GM19463 (cell line): ENCODE measurements at regions not wholly inside any gene's neighbourhood (a gene's known extent, or its start where the extent isn't known, plus 50 kb on each side); places are given as distances from the start of the nearest gene placed in this dataset.
A peak's percentile ranks its signal among the peaks of the same experiment; 100 is the strongest.

Experiments
- ATAC-seq: cut with Tn5 transposase; IDR thresholded peaks from one replicate; pipeline ENCODE4 v1.9.1; 2021; ENCODE audit warnings: mild to moderate bottlenecking, moderate library complexity; ENCODE audit not compliant: unreplicated experiment

DNA sequence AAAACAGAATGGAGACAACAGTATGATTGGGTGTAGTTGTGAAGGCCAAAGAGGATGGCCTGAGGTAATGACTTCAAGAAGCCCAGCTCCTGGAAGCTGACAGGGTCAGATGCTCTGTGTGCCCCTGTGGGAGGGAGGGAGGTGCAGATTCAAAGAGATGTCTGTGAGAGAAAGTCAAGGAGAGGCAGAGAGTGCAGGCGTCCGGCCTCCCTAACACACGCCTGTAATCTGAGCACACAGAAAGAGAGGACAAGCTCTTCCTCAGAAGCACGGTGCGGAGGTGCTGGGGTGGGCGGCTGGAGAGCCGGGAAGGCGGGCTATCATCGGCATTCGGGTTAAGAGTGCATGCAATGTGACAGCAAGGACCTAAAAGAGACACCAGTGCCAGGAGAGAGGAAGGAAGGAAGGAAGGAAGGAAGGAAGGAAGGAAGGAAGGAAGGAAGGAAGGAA, 238.2 kb upstream of the HES1 start:
- ATAC-seq = no peak

DNA sequence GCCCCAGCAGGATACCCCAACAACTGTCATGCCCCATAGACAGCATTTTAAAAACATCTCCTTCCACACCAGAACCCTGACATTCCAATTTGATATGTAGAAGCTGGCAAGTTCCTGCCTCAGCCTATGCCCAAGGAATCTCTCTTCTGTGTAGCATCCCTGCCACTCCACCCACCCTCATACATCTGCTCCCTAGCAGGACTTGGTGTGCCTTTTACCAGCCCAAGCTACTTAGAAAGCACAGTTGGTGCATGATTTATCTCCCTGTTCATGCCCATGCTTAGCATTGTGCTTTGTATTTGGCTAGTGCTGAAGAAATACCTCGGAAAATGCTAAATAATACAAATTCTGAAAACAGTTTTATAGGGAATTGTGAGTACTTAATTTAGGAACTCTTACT, 236.9 kb upstream of the HES1 start:
- ATAC-seq = no peak

GRCh38 chr3:193901007-193901406, 234.9 kb upstream of the HES1 start:
- ATAC-seq = no peak

GRCh38 chr3:193902607-193903511, 233.1 kb upstream of the HES1 start:
- peak; percentile 83 for ATAC-seq

- ATAC-seq = no peak
These were observed 232.5 kb upstream of the HES1 start for GRCh38 chr3:193903512-193903817.

- no peak for ATAC-seq
These were observed 232.0 kb upstream of the HES1 start for GRCh38 chr3:193903966-193904365.

GRCh38 chr3:193905541-193906396, 230.2 kb upstream of the HES1 start:
- ATAC-seq = no peak

DNA sequence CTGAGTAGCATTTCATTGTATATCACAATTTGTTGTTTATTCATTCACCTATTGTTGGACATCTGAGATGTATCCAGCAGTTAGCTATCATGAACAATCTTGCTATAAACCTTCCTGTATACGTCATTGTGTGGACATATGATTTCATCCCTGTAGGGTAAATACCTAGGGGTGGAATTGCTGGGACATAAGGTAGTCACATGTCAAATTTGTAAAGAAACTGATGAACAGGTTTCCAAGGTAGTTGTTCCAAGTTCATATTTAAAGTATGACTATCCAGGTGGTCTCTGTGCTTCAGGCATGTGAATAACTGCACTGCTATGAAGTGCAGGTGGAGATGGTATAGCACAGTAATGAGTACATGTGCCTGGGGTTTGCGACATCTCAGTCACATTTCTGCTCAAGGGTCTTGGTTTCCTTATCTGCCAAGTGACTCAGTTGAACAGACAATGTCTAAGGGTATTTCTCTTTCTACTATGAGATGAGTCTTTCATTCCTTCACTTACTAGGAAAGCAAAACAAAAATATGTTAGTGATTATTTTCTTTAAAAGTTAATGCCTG, 229.0 kb upstream of the HES1 start:
- ATAC-seq = no peak

DNA sequence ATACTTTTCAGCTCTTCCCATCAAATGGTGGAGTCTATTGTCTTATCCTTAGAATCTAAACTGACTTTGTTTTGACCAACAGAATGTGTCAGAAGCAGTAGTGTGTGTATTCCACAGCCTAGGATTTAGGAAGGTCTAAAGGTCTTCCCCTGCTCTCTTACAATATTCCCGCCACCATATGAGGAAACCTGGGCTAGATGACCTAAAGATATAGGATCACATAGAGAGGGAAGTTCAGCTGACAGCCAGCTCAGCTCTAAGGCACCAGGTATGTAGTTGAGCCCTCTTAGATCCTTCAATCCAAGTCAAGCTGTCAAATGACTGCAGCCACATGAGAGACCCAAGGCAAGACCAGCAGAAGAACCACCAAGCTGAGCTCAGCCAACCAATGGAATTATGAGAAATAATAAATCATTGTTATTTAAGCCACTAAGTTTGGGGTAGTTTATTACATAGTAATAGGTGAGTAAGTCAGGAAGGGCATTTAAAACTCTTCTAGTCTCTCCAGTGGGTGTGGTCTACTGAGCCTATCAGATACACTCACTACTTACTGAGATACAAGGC, 227.7 kb upstream of the HES1 start:
- ATAC-seq = no peak

- peak; percentile 71 for ATAC-seq
These were observed 226.6 kb upstream of the HES1 start for GRCh38 chr3:193909387-193909786.

- no peak for ATAC-seq
These were observed 225.6 kb upstream of the HES1 start for GRCh38 chr3:193910310-193910709.

- ATAC-seq = no peak
These were observed 224.8 kb upstream of the HES1 start for GRCh38 chr3:193910886-193911738.

DNA sequence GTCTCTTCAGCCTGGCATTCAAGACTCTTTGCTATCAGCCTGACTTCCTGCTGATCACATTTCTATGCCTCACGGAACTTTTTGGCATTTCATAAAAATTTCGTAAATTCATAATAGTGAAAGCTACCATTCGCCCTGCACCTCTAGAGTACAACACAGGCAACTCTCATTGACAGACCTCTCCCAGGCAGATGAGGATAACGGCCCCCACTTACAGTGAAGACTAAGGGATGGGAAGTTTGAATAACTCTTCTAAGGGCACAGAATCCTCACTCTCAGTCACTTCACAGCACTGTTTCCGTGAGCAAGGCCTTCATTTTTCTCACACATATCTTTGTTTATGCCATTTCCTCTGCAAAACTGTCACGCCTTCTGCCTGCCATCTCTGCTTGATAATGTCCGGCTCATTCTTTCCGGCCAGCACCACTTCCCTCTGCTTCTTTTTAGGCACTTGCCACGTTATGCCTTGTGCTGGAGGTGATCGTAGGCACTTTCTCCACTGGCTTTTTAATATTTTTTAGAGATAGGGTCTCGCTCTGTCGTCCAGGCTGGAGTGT, 224.1 kb upstream of the HES1 start:
- ATAC-seq = no peak

- no peak for ATAC-seq
These were observed 223.2 kb upstream of the HES1 start for GRCh38 chr3:193912621-193913178.

DNA sequence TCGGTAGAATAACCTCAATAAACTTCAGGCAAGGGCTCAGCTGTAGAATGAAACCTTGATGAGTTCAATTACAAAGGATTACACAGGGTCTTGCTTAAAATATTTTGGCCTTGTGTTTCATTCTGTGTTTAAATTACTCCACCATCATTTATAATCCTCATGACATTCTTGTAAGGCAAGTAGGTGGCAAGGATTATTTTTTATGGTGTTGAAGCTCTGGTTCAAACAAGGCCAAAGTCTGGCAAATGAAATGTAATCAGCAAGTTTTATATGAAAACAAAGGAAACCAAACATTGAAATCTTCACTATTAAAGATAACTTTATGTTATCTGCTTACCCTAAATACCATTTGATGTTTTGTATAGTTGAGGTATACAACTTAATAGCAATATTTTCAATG, 221.3 kb upstream of the HES1 start:
- no peak for ATAC-seq

DNA sequence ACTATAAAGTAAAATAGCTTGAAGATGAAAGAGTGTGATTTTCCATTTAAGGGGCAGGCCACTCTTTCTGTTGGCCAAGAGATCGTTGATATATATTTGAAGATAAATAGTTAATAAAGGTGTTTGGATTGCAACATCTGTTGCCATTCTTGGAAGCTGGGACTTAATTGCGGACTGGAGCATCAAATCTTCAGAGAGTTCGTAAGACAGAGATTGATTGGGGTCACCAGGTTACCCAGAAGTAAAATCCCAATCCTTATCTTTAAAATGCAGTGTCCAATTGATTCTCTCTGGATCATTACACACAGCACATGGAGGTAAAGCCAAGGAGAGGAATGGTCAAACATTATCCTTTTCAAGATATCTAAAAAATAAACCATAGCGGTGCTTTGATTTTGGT, 220.8 kb upstream of the HES1 start:
- no peak for ATAC-seq

DNA sequence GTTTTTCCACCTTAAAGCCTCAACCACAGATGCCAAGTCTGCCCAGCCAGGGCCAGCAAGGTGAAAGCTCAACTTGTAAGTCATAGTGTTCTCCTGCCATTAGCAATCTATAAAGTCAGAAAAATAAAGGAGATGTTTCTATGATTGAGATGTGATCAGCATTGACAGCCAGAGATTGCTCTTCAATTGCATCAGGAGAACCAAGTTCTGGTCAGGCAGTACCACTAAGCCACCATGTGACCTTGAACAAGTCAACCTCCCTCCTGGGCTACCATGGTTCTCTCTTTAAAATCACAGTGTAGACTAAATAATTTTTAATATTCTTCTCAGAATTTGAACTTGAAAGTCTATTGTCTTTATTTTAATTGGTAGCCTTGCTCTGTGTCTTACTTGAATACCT, 220.3 kb upstream of the HES1 start:
- ATAC-seq = no peak

DNA sequence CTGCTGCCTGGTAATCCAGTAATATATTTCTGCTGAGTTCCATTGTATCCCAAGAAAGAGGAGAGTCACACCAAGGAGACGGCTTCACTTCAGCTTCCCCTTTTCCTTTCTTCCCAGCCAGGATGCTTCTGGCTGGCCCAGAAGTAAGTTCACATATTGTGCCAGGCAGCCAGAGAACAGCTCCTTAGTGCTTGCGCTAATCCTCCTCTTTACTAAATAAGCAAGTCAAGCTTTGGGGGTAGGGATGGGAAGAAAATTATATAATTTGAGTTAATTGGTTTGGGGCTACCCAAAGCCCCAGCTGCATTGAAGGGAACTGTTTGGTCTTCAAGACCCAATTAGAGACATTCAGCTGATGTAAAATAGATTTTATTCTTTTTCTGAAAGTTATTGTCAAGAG, 218.8 kb upstream of the HES1 start:
- no peak for ATAC-seq

GRCh38 chr3:193921465-193921864, 214.5 kb upstream of the HES1 start:
- no peak for ATAC-seq
